SK-N-SH (cell line): ENCODE measurements at regions not wholly inside any gene's neighbourhood (a gene's known extent, or its start where the extent isn't known, plus 50 kb on each side); places are given as distances from the start of the nearest gene placed in this dataset.

ENCODE experiments used
- EP300 ChIP-seq, 2 experiments: IDR thresholded peaks; 2 replicates each; pipeline versions ENCODE4 v1.4.0 to v1.6.1; 2012; ENCODE audit warnings: borderline replicate concordance in 1 of 2, low read depth in 1 of 2, low read length in 1 of 2
- FOSL2 ChIP-seq: IDR thresholded peaks from 2 replicates; pipeline ENCODE4 v1.4.0; 2012; ENCODE audit warnings: low read depth, mild to moderate bottlenecking, moderate library complexity, borderline replicate concordance
- FOXJ3 ChIP-seq: sonication (generic); formaldehyde crosslinking; IDR thresholded peaks from 2 replicates; pipeline ENCODE4 v1.5.1; 2020; ENCODE audit warnings: mild to moderate bottlenecking, missing genetic modification reagents
- GATA2 ChIP-seq: sonication (generic); formaldehyde crosslinking; IDR thresholded peaks from 2 replicates; pipeline ENCODE4 v1.5.0; 2020; ENCODE audit warnings: mild to moderate bottlenecking, missing genetic modification reagents
- NFIC ChIP-seq: IDR thresholded peaks from 2 replicates; pipeline ENCODE4 v1.4.0; 2012; ENCODE audit warnings: borderline replicate concordance
- RAD21 ChIP-seq: IDR thresholded peaks from 2 replicates; pipeline ENCODE4 v1.6.1; 2012; ENCODE audit warnings: mild to moderate bottlenecking, low read length
- RCOR1 ChIP-seq: fragments of 150-350 bp; IDR thresholded peaks from 2 replicates; pipeline ENCODE4 v1.6.1; 2017; ENCODE audit warnings: antibody characterized with exemption, low read length
- SIN3A ChIP-seq: IDR thresholded peaks from 2 replicates; pipeline ENCODE4 v1.6.1; 2012; ENCODE audit warnings: low read depth, mild to moderate bottlenecking, low read length, moderate library complexity, borderline replicate concordance
- YY1 ChIP-seq: IDR thresholded peaks from 2 replicates; pipeline ENCODE4 v1.4.0; 2012; ENCODE audit warnings: low read depth, mild to moderate bottlenecking
- TF ChIP-seq, protein P1 (sequence below): fragments of 200-600 bp; sonication (generic); IDR thresholded peaks from 2 replicates; pipeline ENCODE4 v1.6.1; 2017; ENCODE audit warnings: antibody characterized with exemption, mild to moderate bottlenecking, moderate library complexity
- TF ChIP-seq, protein P2 (sequence below): IDR thresholded peaks from 2 replicates; pipeline ENCODE4 v1.4.0; 2012; ENCODE audit warnings: low read depth, borderline replicate concordance
- TF ChIP-seq, protein P3 (sequence below): IDR thresholded peaks from 2 replicates; pipeline ENCODE4 v1.4.0; 2012; ENCODE audit warnings: low read depth
- TF ChIP-seq, protein P4 (sequence below): IDR thresholded peaks from 2 replicates; pipeline ENCODE4 v1.6.1; 2012; ENCODE audit warnings: mild to moderate bottlenecking, low read depth, low read length, moderate library complexity

DNA sequence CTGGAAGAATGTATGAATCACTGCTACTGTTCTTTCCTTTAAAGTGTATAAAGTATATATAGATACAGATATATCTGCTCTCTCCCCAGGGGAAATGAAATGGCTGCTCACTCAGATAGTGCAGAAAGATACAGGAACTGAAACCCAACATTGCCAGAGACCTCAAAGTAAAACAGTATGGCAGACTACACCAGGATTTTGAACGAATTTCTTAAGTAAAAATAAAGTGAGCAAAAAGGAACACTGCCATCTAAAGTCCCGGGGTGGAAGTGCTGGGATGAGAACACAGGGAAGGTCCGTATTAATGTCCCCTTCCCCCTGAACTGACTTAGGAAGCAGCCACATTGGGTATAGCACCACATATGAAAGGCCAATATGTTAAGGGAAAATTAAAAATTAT is 93.4 kb downstream of the TMA16 start:
- TF ChIP-seq, protein P1, sequence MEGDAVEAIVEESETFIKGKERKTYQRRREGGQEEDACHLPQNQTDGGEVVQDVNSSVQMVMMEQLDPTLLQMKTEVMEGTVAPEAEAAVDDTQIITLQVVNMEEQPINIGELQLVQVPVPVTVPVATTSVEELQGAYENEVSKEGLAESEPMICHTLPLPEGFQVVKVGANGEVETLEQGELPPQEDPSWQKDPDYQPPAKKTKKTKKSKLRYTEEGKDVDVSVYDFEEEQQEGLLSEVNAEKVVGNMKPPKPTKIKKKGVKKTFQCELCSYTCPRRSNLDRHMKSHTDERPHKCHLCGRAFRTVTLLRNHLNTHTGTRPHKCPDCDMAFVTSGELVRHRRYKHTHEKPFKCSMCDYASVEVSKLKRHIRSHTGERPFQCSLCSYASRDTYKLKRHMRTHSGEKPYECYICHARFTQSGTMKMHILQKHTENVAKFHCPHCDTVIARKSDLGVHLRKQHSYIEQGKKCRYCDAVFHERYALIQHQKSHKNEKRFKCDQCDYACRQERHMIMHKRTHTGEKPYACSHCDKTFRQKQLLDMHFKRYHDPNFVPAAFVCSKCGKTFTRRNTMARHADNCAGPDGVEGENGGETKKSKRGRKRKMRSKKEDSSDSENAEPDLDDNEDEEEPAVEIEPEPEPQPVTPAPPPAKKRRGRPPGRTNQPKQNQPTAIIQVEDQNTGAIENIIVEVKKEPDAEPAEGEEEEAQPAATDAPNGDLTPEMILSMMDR: peak; percentile 46
- TF ChIP-seq RAD21: no peak
- TF ChIP-seq YY1: no peak
- no peak for TF ChIP-seq FOXJ3 (CRISPR knock-in tag)
- TF ChIP-seq, protein P2, sequence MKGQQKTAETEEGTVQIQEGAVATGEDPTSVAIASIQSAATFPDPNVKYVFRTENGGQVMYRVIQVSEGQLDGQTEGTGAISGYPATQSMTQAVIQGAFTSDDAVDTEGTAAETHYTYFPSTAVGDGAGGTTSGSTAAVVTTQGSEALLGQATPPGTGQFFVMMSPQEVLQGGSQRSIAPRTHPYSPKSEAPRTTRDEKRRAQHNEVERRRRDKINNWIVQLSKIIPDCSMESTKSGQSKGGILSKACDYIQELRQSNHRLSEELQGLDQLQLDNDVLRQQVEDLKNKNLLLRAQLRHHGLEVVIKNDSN: no peak
- TF ChIP-seq FOSL2: no peak
- TF ChIP-seq RCOR1: no peak
- TF ChIP-seq, protein P3, sequence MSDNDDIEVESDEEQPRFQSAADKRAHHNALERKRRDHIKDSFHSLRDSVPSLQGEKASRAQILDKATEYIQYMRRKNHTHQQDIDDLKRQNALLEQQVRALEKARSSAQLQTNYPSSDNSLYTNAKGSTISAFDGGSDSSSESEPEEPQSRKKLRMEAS: no peak
- TF ChIP-seq, protein P4, sequence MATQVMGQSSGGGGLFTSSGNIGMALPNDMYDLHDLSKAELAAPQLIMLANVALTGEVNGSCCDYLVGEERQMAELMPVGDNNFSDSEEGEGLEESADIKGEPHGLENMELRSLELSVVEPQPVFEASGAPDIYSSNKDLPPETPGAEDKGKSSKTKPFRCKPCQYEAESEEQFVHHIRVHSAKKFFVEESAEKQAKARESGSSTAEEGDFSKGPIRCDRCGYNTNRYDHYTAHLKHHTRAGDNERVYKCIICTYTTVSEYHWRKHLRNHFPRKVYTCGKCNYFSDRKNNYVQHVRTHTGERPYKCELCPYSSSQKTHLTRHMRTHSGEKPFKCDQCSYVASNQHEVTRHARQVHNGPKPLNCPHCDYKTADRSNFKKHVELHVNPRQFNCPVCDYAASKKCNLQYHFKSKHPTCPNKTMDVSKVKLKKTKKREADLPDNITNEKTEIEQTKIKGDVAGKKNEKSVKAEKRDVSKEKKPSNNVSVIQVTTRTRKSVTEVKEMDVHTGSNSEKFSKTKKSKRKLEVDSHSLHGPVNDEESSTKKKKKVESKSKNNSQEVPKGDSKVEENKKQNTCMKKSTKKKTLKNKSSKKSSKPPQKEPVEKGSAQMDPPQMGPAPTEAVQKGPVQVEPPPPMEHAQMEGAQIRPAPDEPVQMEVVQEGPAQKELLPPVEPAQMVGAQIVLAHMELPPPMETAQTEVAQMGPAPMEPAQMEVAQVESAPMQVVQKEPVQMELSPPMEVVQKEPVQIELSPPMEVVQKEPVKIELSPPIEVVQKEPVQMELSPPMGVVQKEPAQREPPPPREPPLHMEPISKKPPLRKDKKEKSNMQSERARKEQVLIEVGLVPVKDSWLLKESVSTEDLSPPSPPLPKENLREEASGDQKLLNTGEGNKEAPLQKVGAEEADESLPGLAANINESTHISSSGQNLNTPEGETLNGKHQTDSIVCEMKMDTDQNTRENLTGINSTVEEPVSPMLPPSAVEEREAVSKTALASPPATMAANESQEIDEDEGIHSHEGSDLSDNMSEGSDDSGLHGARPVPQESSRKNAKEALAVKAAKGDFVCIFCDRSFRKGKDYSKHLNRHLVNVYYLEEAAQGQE: no peak
- no peak for TF ChIP-seq EP300 (IDR thresholded peaks at IDR 0.05; ENCODE audit: borderline replicate concordance in 1 of 2, low read depth in 1 of 2, low read length in 1 of 2)
- TF ChIP-seq SIN3A: no peak
- TF ChIP-seq GATA2 (CRISPR knock-in tag): no peak
- no peak for TF ChIP-seq NFIC
